Peyer's patch (tissue), 4 donors: ENCODE measurements at regions not wholly inside any gene's neighbourhood (a gene's known extent, or its start where the extent isn't known, plus 50 kb on each side); places are given as distances from the start of the nearest gene placed in this dataset.

Source experiments
- CTCF ChIP-seq, 6 experiments: fragments of 450-650 bp in 4 of 6; fragments of 200-600 bp in 2 of 6; sonication (generic) in 1 of 6; IDR thresholded peaks; one replicate each; pipeline ENCODE4 v1.5.1; 2017 to 2019; ENCODE audit warnings: antibody characterized with exemption in 6 of 6, mild to moderate bottlenecking in 3 of 6, moderate library complexity in 1 of 6
- POLR2A ChIP-seq, 2 donors: fragments of 450-650 bp; IDR thresholded peaks; one replicate each; pipeline ENCODE4 v1.5.1; 2017; ENCODE audit warnings: antibody characterized with exemption in 2 of 2, mild to moderate bottlenecking in 2 of 2, moderate library complexity in 2 of 2

- TF ChIP-seq CTCF (IDR thresholded peaks at IDR 0.05) = no peak
- TF ChIP-seq POLR2A (IDR thresholded peaks at IDR 0.05) = no peak
Observed at GRCh38 chr11:112355726-112356125, 95.1 kb upstream of the PLET1 start.
